ENCODE measurements at regions not wholly inside any gene's neighbourhood (a gene's known extent, or its start where the extent isn't known, plus 50 kb on each side); places are given as distances from the start of the nearest gene placed in this dataset.

DNA sequence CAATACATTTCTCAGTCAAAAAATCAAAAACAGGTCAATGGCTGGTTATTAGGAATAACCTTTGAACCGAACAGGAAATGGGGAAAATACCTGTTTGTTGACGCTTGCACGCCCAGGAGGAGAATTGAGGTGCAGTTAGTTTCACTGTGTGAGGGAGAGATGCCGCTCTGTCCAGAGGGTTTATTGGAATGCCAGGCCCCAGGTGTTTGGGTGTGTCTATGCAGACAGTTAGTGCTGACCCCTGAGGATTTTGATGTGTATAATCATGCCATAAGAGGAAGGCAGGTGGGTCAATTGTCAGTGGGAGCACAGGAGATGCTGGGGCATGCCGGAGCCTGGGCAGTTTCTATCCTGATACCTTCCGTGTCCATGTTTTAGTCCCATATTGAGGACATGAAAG, 100.8 kb upstream of the DIO3 start:
- FAIRE-seq = no peak

DNA sequence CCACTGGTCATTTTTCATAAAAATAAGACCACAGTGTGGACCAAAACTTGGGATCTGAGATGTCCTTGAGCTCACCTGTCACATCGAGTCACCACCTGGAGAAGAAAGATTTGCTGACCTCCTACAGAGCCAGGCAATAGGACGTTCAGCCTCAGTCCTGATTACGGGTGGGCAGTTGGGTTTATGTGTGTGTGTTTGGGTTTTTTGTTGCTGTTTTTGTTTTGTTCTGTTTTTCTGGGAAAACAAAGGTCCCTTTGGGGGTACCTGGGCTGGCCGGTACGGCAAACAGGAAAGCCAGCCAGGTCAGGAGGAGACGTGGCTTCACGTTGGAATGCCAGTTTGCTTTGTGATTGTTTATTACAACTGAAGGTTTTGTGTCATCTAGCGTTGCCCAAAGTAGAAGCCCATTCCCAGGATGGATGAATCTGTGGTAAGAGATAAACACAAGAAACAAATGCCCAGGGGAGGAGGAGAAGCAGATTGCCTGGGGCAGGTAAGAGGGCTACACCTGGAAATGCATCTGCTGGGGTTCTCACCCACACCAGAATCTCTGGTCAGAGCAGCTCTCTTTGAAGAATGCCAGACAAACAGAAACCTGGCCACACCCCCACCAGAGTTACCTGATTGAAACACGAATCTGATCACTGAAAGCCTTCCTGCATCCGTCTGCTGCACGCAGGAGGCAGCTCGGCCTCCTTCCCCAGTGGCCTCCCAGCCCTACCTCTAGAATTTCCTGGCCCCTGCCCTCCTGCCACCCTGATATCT, 100.1 kb upstream of the DIO3 start:
- no peak for FAIRE-seq

DNA sequence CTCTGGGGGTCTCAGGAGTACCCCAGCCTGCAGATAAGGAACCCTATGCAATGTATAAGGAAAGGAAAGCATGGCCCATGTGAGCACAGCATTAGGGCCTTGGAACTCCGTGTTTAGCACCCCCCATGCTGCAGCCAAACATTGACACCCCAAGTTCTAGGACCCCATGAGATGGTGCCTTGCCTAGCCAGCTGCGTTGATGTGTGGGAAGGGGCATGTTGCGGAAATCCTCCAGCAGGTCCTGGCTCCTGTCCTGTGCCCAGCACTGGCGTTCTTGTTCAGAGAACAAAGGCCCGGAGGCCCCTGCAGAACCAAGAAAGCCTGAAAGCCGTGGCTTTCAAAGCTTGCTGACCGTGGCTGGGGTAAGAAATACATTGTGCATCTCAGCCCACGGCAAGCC, 99.4 kb upstream of the DIO3 start:
- no peak for FAIRE-seq

DNA sequence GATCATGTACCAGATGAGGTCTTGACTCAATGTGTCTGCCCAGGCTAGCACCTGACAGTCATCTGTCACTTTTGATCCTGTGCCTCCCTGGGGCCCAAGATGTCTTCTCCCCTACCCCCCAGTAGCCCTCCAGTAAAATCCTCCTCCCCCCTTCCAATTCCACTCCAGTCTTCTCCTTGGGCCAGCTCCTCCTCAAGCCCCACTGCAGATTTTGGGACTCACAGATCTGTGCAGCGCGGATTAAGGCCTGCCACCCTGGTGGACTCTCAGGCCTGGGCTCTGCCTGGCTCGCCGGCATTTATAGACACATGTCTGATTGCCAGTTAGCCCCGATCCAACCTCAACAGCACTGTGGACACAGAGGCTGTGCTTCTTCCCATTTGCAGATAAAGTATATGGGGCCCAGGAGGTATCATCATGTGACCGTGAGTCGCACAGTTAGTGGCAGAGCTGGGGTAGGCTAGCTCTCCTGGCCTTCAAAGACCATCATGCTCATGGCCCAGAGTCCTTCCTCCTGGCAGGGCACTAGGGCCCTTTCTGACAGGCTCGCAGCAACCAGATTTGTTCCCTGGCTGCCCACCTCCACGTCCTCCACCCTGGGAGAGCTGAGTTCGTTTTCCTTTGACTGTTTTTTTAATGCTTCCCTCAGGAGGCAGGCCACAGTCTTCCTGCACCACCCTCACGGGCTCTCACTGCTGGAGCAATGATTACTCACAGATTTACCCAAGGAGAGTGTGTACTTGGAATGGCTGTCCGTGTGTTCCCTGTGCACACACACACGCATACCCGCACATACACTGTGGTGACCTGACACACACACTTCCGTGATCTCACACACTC, 98.3 kb upstream of the DIO3 start:
- no peak for FAIRE-seq

DNA sequence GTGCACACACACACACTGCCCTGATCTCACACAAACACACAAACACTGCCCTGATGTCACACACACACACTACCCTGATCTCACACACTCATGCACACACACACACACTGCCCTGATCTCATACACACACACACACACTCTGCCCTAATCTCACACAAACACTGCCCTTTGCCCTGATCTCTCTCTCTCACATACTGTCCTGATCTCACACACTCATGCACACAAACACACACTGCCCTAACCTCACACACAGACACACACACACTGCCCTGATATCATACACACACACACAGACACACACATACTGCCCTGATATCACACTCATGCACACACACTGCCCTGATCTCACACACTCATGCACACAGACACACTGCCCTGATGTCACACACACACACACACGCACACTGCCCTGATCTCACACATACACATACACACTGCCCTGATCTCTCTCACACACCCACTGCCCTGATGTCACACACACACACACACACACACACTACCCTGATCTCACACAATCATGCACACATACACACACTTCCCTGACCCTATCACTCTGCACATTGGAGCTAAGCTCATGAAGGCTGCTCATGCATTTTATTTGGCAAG, 97.6 kb upstream of the DIO3 start:
- no peak for FAIRE-seq

DNA sequence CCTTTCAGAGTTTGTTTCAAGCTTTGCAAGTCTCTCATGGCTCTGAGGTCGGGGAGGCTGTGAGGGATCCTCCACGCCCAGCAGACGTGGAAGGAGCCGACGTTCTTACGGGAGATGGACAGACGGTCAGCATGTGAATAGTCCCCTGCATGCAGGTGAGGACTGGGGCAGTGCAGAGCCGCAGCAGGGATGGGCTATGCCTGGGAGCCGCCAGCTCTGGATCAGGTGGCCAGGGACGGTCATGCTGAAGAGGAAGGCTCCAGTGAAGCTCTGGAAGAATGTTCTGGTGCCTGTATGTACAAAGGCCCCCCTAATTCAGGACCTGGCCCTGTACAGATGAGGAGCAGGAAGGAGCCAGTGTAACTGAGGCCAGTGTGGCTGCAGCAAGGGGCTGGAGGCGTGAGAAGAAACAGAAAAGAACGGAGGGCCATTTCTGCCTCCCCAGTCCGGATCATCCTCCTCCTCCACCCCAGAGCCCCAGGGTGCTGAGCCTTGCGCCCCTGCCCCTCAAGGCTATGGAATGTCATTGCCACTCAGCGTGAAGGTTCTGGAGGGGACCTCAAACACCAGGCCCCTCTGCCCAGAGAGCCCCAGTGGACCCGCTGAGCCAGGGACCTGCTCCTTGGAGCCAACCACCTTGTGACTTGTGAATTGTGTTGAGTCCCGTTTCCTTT, 96.8 kb upstream of the DIO3 start:
- FAIRE-seq = no peak

DNA sequence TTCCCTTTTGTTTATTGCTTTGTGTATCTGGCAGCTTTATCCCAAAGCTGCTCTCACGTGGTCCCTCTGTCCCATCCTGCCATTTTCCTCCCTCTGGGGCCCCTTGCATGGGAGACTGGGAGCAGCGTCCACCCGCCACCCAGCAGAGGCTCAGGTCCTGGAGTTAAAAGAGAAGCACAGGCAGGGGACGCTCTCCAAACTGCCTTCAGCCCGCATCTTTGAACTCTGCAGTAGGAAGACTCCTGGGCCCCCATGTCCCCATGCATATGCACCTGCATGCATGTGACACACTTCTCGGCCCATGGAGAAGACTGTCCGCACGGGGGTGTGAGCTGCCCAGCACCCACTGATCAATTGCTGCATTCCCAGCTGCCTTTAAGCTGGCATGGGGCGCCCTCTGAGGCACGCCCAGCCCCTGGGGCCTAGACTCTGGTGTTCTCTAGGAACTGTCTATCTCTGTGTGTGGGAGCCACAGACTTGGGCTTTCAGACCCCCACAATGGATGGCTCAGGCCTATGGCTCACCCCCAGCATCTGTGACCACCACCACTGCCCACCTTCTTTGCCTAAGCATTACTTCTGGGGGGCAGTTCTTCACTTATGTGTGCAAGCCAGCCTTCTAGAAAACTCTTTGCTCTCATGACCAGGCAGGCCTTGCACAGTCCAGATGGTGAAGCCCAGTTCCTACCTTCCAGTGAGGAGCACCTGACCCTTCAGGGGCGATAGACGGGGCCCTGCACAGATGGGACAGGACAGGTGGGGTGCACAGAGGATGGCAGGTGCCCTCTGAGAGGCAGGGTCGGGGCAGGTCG, 96.1 kb upstream of the DIO3 start:
- FAIRE-seq = no peak

DNA sequence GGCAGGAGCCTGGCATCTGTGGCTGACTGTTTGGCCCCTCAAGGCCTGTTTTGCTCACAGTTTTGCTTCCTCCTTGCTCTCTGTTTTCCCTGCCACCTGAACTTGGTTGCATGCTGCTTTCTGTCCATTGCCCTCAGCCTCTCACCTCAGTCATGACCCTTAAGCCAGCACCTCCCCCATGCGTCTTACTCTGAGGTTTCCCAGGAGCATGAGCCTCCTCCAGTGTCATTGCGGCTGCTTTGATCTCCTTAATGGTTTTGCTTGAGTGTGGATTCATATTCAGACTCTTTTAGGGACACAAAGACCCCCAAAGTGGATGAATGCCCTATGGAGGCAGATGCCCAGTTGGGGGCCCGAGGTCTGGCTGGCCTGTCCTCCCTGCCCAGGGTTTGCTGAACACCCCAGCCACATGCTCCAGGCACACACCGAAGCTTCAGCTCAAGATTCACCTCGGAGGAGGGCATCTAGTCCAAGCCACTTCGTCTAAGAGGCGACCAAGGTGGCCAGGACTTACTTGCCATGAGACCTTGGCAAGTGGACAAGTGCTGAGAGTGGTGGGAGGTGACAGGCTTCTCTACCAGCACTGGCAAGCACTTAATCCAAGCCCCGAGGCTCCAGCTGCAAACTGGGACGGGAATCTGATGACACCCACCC, 95.4 kb upstream of the DIO3 start:
- FAIRE-seq = no peak

DNA sequence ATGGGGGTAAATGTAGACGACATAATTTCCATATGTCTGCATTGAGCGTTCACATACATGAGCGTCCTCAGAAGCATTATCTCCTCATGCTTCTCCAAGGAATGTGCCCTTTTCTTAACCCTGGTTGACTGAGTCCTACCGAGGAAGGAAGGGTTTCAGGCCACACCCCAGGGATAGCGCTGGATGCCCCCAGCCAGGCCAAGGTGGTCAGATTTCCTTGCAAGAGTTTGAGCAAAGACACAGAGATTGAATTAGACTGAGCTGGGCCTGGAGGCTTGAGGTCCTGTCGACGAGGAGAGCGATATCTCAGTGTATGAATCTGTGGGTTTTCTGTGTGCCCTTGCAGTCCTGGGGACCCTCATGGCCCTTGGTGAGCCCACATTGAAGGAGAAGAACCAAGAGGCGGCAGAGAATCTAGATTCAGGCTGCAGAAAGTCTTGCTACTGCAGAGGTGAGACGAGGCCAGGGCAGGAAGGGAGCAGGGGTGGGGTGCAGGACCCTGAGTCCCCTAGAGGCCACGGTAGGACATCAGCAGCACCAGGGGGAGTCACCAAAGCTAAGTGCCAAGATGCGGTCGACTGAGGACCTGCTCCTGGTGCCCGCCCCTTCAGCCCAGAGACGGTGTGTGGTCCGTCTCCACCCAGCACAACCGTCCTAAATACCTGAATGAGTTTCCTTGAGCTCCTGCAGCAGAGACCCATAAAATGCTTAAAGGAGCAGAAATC, 94.7 kb upstream of the DIO3 start:
- FAIRE-seq = no peak

DNA sequence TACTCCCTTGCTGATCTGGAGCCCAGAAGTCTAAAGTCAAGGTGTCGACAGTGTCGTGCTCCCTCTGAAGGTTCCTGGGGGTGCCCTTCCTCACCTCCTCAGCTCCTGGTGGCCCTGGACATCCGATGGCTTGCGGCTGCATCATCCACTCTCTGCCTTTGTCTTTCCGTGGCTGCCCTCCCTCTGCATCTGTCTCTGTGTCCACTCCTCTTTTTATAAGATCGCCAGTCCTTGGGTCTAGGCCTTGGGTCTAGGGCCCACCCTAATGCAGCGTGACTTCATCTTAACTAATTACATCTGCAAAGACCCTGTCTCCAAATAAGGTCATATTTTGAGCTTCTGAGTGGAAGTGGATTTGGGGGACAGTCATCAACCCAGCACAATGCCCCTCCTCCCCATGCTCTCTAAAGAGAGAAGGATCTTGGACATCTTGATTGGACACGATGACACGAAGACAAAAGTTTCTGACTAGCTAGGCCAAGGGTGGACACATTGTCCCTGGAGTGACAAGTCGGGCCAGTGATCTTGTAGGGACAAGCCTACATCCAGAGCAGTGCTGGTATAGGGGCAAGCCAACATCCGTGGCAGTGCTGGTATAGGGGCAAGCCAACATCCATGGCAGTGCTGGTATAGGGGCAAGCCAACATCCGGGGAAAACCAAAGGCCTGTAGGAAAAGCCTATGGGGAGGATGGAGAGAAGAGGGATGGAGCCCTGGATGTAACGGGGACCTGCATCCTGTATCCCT, 93.9 kb upstream of the DIO3 start:
- no peak for FAIRE-seq

DNA sequence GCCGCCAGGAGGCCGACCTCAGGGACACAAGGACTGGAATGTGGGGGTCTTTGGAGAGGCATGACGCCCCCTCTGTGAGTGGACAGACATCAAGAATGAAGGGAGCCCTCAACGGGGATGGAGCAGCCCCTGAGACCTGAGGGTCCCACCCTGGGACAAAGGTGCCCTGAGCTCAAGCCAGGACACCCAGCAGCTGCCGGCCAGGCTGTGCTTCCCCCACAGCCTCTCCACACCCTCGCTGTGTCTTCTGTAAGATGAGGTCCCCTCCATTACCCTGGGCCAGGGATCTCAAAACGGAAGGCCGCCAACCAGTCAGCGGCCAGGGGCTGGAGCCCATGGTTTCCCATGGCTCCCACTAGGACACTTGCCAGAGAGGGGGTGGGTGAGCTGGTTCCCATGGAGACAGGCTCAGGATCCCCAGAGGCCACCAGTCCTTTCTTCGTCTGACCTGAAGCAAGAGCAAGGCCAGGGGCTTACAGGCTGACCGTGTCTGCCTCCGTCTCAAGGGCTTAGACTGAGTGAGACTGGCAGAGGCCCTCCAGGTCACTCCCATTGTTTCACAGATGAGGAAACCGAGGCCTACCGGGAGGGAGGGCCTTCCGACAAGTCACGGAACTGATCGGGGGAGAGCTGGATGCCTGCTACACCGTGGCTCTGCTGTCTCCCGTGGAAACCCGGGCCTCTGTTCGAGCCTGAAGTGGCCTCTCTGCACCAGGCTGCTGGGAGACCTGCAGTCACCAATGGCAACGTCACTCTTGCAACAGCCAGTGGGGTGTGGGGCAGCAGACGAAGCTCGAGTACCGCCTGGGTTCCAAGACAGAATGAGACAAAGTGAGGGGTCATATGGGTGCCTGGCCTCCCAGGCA, 91.7 kb upstream of the DIO3 start:
- FAIRE-seq = no peak

DNA sequence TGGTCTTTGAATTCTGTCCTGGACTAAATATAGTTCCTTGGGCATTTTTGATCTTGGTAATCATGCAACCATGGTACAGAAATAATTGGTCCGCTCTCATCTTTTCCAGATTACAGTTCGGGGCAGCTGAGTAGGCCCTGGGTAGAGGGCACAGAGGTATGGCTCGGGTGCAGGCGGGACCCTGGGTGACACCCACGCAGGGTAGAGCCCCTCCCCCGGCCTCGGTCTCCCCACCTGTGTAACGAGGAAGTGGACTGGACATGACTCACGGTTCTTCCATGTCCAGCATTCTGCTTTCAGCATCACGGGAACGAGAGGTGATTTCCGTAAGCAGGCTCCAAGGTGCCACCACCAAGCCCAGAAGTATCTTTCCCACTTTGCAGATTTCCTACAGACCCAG, 91.0 kb upstream of the DIO3 start:
- no peak for FAIRE-seq

DNA sequence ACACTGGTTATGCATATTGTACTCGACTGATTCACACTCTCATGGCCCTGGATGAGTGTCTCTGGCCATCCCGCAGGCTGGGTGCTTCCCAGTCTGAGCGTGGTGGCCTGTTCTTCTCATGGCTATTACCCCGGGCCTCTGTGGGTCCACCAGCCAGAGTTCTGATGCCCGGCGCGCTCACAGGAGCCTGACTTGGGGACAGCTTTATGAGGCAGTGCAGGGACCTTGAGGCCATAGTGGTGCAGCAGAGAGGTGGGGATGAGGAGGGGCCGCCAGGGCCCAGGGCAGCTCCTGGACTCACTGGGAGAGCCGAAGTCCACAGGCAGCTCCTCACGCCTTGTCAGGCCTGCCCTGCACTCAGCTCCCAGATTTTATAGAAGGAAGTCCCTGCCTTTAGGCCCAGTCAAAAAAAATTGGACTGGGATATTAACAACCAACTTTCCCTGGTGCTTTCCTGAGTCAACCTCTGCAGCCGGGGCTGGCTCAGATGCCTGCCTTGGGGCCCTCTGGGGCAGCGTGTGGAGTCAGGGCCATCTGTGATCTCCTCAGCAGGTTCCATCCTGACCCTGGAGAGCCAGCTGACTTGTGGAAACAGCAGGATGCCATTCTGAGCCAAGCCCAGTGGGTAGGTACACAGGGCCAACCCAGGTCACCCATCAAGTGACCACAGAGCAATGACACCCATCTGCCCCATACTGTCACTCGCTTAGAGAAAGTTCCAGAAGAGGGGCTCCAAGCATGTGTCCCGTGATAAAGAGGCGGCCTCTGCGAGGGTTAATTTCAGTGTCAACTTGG, 89.4 kb upstream of the DIO3 start:
- FAIRE-seq = no peak

DNA sequence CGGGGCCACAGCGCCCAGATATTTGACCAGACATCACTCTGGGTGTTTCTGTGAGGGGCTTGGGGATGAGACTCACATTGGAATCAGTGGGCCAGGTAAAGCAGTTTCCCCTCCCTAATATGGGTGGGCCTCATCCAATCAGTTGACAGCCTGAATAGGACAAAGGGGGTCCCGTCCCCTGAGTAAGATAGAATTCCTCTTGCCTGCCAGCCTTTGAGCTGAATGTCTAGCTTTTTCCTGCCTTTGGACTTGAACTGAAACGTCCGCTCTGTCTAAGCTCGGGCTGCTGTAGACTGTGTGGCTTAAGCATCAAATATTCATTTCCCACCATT, 88.8 kb upstream of the DIO3 start:
- FAIRE-seq = no peak

DNA sequence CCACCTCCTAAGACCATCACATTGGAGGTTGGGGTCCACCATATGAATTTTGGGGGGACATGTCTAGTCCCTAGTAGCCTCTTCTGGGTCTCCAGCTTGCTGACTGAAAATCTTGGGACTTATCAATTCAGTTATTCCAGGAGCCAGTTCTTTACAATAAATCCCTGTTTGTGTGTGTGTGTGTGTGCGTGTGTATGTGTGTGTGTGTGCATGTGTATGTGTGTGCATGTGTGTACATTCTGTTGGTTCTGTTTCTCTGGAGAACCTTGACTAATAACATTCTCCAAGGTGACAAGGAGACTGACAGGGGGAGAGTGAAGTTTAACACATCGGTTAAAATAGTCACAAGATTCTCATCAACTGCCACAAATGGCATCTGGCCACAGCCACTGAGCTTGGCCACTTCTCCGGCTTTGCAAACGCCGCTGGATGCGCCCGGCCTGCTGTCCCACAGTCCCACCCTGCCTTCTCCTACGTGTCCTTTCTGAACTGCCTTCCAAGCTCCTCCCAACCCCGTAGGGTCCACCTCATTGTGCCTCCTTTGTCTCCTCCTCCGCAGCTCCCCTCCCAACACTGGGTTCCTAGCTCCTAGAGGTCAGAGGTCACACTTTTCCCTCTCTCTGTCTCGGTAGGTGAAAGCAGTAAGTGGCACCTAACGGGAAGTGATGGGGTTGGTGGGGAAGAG, 88.1 kb upstream of the DIO3 start:
- no peak for FAIRE-seq

DNA sequence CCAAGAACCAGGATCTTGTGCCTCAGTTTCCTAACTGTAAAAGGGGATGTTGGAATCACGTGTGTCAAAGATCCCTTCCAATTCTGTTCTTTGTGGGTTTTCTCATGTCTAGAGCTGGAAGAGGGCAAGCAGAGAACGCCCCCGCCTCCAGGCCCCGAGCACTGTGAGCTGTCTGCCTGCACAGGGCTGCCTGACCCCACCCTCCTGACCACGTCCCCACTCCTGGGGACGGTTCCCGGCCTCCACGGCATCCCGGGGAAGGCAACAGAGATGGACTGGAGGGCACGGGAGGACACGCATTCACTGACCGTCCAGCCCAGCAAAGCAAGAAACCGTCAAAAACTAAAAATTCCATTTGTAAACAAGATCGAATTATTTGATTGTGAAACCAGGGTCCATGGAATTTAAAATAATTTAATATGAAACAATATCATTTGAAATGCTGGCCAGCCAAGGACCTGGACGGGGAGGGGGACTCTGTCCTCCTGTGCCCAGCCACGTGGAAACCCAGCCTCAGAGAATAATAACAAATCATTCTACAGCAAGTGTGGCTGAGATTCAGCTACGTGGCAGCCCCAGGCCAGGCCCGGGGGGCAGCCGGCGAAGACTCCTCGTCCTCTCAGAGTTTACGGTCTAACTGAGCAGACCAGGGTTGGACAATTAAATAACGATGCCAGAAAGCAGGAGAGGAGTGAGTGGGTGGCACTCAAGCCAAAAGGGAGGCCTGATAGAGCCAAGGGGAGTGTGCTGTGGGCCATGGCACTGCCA, 87.3 kb upstream of the DIO3 start:
- FAIRE-seq = no peak
